RWPE1 (cell line): ENCODE measurements at regions not wholly inside any gene's neighbourhood (a gene's known extent, or its start where the extent isn't known, plus 50 kb on each side); places are given as distances from the start of the nearest gene placed in this dataset.
"Not testable (repeated sequence)": the region's sequence is repeated elsewhere in the genome, so short reads cannot be mapped to it uniquely, and the experiment has no call there.

Experiments used
- CTCF ChIA-PET: fragments of 350-600 bp; sonication (Branson Sonifier 250); formaldehyde crosslinking; extraction: SDS; loops from one replicate; lab custom pipeline; 2021; lab: Yijun Ruan, JAX
- POLR2A ChIA-PET: fragments of 400-600 bp; formaldehyde crosslinking; extraction: SDS; loops from one replicate; lab custom pipeline; 2020; ENCODE audit warnings: antibody characterized with exemption; ENCODE audit not compliant: low non-redundant PET; lab: Yijun Ruan, JAX
- DNase-seq: peaks from one replicate; pipeline ENCODE4 v3.0.0; 2012; ENCODE audit warnings: low spot score
- H3K27ac ChIP-seq: fragments of 450-650 bp; 2 replicates; pipeline ENCODE4 v1.5.1; 2017
- CTCF ChIP-seq: fragments of 450-650 bp; conservative IDR thresholded peaks from 2 replicates; pipeline ENCODE4 v1.5.1; 2017; ENCODE audit warnings: low read depth, mild to moderate bottlenecking

GRCh38 chr12:70008944-70009343 lies 183.9 kb downstream of the MYRFL start:
- no peak for TF ChIP-seq CTCF
- ChIA-PET CTCF (no interaction called here), POLR2A (no interaction called here)
- no peak for DNase-seq
- no peak overlapping the region for H3K27ac ChIP-seq

- ChIA-PET POLR2A (no interaction called here), CTCF (no interaction called here)
Observed at GRCh38 chr12:70011353-70011752, 186.3 kb downstream of the MYRFL start.

GRCh38 chr12:70013016-70013415 lies 188.0 kb downstream of the MYRFL start:
- POLR2A ChIA-PET, DNase-seq, CTCF ChIA-PET: not testable (repeated sequence)
- H3K27ac ChIP-seq = peak overlapping the region; percentile 80

More at GRCh38 chr12:70011353-70011752, 186.3 kb downstream of the MYRFL start:
- DNase-seq = no peak
- no peak for TF ChIP-seq CTCF
- no peak overlapping the region for H3K27ac ChIP-seq

- CTCF ChIA-PET = interaction anchor here (0.6 kb wide), 1 partner anchor 643 kb away, joined by 3 read pairs; no protein-coding TSS in a partner anchor
- no peak overlapping the region for H3K27ac ChIP-seq
- DNase-seq = no peak
- TF ChIP-seq CTCF = no peak
- POLR2A ChIA-PET = no interaction called here
Observed at GRCh38 chr12:70028515-70028914, 203.5 kb downstream of the MYRFL start.

- DNase-seq = no peak
- ChIA-PET CTCF (interaction anchor here (0.6 to 0.7 kb wide), 2 partner anchors 101 to 644 kb away, joined by 3 read pairs; no protein-coding TSS in a partner anchor), POLR2A (no interaction called here)
- no peak overlapping the region for H3K27ac ChIP-seq
- TF ChIP-seq CTCF = no peak
Observed at GRCh38 chr12:70028918-70029317, 203.9 kb downstream of the MYRFL start.

GRCh38 chr12:70031046-70031445 lies 206.0 kb downstream of the MYRFL start:
- CTCF ChIA-PET = interaction anchor here (0.6 kb wide), 1 partner anchor 559 kb away, joined by 3 read pairs; no protein-coding TSS in a partner anchor
- POLR2A ChIA-PET = no interaction called here
- no peak overlapping the region for H3K27ac ChIP-seq
- TF ChIP-seq CTCF = no peak
- DNase-seq = no peak

GRCh38 chr12:70032076-70032475 lies 207.0 kb downstream of the MYRFL start:
- DNase-seq = no peak
- ChIA-PET CTCF (interaction anchor here (0.6 to 0.7 kb wide), 3 partner anchors 35 to 675 kb away, joined by 3 to 5 read pairs (median 4); no protein-coding TSS in a partner anchor), POLR2A (no interaction called here)
- no peak overlapping the region for H3K27ac ChIP-seq
- no peak for TF ChIP-seq CTCF
